ENCODE measurements at regions not wholly inside any gene's neighbourhood (a gene's known extent, or its start where the extent isn't known, plus 50 kb on each side); places are given as distances from the start of the nearest gene placed in this dataset.

- no peak for TF ChIP-seq E2F1 (CRISPR knock-in tag; IDR thresholded peaks at IDR 0.05)
Measured at GRCh38 chr10:44723082-44723481, 188.1 kb upstream of the TMEM72 start (continued).

- TF ChIP-seq CSDE1 (IDR thresholded peaks at IDR 0.05), result no peak
- TF ChIP-seq PHB2 (IDR thresholded peaks at IDR 0.05; ENCODE audit: low read depth), result no peak
- TF ChIP-seq TEAD2 (tag; IDR thresholded peaks at IDR 0.05), result no peak
- TF ChIP-seq FOXM1 (IDR thresholded peaks at IDR 0.05; ENCODE audit: low read depth), result no peak
- no peak for TF ChIP-seq FOXM1 (CRISPR knock-in tag; IDR thresholded peaks at IDR 0.05; ENCODE audit: low read depth)
- no peak for TF ChIP-seq ZNF23 (CRISPR knock-in tag; IDR thresholded peaks at IDR 0.05)
- no peak for TF ChIP-seq ZNF395 (CRISPR knock-in tag; IDR thresholded peaks at IDR 0.05)
- TF ChIP-seq GATAD2B (IDR thresholded peaks at IDR 0.05; ENCODE audit: borderline replicate concordance), result no peak
- no peak for TF ChIP-seq ZNF75A (CRISPR knock-in tag; IDR thresholded peaks at IDR 0.05)
- TF ChIP-seq NRF1 (conservative IDR thresholded peaks at IDR 0.05 in 1 of 2, IDR thresholded peaks at IDR 0.05 in 1 of 2), result no peak
- TF ChIP-seq ZNF384 (IDR thresholded peaks at IDR 0.05; ENCODE audit: low read depth, low read length), result no peak
- no peak for ATAC-seq
- CTCF ChIA-PET (ENCODE audit: low intra/inter-chr PET ratio), result no interaction called here
- H3K9me3 ChIP-seq (replicated peaks; ENCODE audit: control insufficient read depth, insufficient read depth, low read depth, low read length), result no peaks in the 10 kb centered on the region
- BruUV-seq (replicated peaks), result no TSS peak
- no peak overlapping the region for H3K4me3 ChIP-seq
- no peaks in the 10 kb centered on the region for H3K36me3 ChIP-seq (ENCODE audit: control insufficient read depth, insufficient read depth, low read length)
- H3K9me1 ChIP-seq (ENCODE audit: control insufficient read depth, insufficient read depth, low read length), result no peaks in the 10 kb centered on the region
- no peaks in the 10 kb centered on the region for H4K20me1 ChIP-seq (replicated peaks; ENCODE audit: control insufficient read depth, insufficient read depth, low read length)
- no peak for DNase-seq (ENCODE audit: extremely low read depth in 1 of 4, low spot score in 3 of 4)
- no peaks in the 10 kb centered on the region; a peak in 1 of 5 replicates for H3K4me1 ChIP-seq (replicated peaks in 1 of 2; ENCODE audit: control insufficient read depth in 2 of 2, insufficient read depth in 2 of 2, low read length in 2 of 2)
- in situ Hi-C loops (cut with MboI) (no loop called here), intact Hi-C loops (cut with micrococcal nuclease) (no loop called here)
- no peaks in the 10 kb centered on the region for H3K27me3 ChIP-seq (ENCODE audit: control insufficient read depth in 2 of 2, insufficient read depth in 2 of 2, low read length in 2 of 2)
- no peak overlapping the region for H2AFZ ChIP-seq (ENCODE audit: low read depth, low read length)
- H3K79me2 ChIP-seq (ENCODE audit: control insufficient read depth, insufficient read depth, low read length), result no peaks in the 10 kb centered on the region
- H3K4me2 ChIP-seq (ENCODE audit: insufficient read depth, low read length), result no peak overlapping the region
- H3K27ac ChIP-seq (ENCODE audit: extremely low read depth, low read depth, low read length), result no peak overlapping the region
- under 1% methylated on average over 7 of the region's 7 CpGs for WGBS (ENCODE audit: insufficient coverage, low coverage, missing lambda C conversion rate)
- no peak overlapping the region for H3K9ac ChIP-seq (ENCODE audit: insufficient read depth in 1 of 2, low read depth in 2 of 2, low read length in 2 of 2)
- POLR2A ChIA-PET, result no interaction called here
- no peak for FAIRE-seq
Measured at GRCh38 chr10:44723619-44724325, 187.4 kb upstream of the TMEM72 start.

Measured in K562 (cell line).